BLaER1 (cell line): ENCODE measurements at regions not wholly inside any gene's neighbourhood (a gene's known extent, or its start where the extent isn't known, plus 50 kb on each side); places are given as distances from the start of the nearest gene placed in this dataset.

Experiments used
- H3K27ac ChIP-seq: shearing (Covaris generic); formaldehyde crosslinking; 2 replicates; pipeline ENCODE4 v1.8.1; 2022
- H3K27me3 ChIP-seq: shearing (Covaris generic); formaldehyde crosslinking; 2 replicates; pipeline ENCODE4 v1.8.1; 2022
- H3K36me3 ChIP-seq: shearing (Covaris generic); formaldehyde crosslinking; 2 replicates; pipeline ENCODE4 v1.8.1; 2022
- H3K4me1 ChIP-seq: shearing (Covaris generic); formaldehyde crosslinking; 2 replicates; pipeline ENCODE4 v1.8.1; 2022
- H3K4me2 ChIP-seq: shearing (Covaris generic); formaldehyde crosslinking; 2 replicates; pipeline ENCODE4 v1.8.1; 2022
- H3K4me3 ChIP-seq: shearing (Covaris generic); formaldehyde crosslinking; 2 replicates; pipeline ENCODE4 v1.8.1; 2022
- H3K9ac ChIP-seq: shearing (Covaris generic); formaldehyde crosslinking; 2 replicates; pipeline ENCODE4 v1.8.1; 2022
- H3K9me3 ChIP-seq: shearing (Covaris generic); formaldehyde crosslinking; 2 replicates; pipeline ENCODE4 v1.8.1; 2022
- H4K20me1 ChIP-seq: shearing (Covaris generic); formaldehyde crosslinking; 2 replicates; pipeline ENCODE4 v1.8.1; 2022
- Cebpa-rat ChIP-seq: shearing (Covaris generic); IDR thresholded peaks from 2 replicates; pipeline ENCODE4 v1.8.1; 2022

DNA sequence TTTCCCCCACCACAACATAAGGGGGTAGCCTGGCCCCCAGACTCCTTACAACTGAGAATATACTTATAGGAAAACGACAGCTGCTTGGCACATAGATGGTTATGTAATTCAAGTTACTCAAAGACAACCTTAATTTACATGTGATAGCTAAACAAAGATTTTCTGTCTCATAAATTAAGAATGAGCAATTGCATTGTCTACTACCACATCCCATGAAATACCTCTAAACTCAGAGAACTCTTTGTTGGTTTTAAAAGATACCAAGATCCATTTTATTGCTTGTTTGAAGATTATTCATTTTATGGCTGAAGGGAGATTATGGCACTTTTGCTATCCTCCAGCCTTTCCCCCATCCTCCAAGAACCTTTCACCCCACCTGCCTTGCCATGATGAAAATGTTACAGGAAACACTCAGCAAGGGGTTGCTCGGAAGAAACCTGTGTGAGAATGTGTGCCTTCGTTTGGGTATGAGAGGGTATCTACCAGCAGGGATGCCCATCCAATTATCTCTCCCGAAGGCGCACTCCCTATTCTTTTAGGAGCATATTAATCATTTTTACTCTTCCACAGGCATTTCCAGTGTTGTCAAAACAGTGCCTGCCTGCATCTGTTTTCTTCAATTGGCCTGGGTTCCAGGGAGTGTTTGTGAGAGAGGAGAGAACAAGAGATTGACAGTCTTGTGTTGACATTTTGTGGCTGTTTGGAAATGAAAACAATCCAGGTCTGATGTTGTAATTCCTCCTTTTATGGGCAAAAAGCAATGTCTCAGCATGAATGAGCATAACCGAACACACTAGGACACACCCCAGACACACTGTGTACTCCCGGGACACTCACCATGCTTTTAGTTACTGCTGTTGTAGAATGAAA lies 208.0 kb upstream of the ANKRD55 start:
- H3K9me3 ChIP-seq: peaks cover 12% of the 10 kb centered on the region
- no peak for TF ChIP-seq Cebpa-rat
- H3K4me1 ChIP-seq: no peaks in the 10 kb centered on the region
- no peaks in the 10 kb centered on the region for H4K20me1 ChIP-seq
- H3K9ac ChIP-seq: no peak overlapping the region
- H3K4me3 ChIP-seq: no peak overlapping the region
- H3K36me3 ChIP-seq: no peaks in the 10 kb centered on the region
- H3K27ac ChIP-seq: no peak overlapping the region
- no peaks in the 10 kb centered on the region for H3K27me3 ChIP-seq
- H3K4me2 ChIP-seq: no peak overlapping the region

DNA sequence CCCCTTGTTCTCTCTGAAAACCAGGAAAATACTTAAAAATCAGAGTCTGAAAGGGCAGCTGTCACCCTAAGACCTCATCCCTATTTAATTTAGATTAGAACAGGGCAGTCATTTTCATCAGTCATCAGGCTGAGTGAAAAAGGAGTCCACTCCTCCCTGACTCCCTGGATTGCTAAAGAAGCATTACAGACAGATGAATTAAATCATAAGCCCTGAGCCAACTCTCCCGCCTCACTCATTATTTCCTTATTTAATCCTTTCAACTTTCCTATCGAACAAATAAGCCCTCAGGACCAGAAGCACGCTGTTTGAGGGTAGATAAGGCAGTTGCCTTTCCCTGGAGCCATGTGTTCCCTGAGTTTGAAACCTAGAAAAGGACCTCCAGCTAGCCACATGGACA lies 201.9 kb upstream of the ANKRD55 start:
- no peak overlapping the region for H3K4me2 ChIP-seq
- H3K27ac ChIP-seq: no peak overlapping the region
- no peaks in the 10 kb centered on the region for H3K27me3 ChIP-seq
- peaks cover 42% of the 10 kb centered on the region for H3K9me3 ChIP-seq
- no peak overlapping the region for H3K9ac ChIP-seq
- no peaks in the 10 kb centered on the region for H3K36me3 ChIP-seq
- H3K4me1 ChIP-seq: no peaks in the 10 kb centered on the region
- TF ChIP-seq Cebpa-rat: no peak
- H4K20me1 ChIP-seq: no peaks in the 10 kb centered on the region
- no peak overlapping the region for H3K4me3 ChIP-seq

DNA sequence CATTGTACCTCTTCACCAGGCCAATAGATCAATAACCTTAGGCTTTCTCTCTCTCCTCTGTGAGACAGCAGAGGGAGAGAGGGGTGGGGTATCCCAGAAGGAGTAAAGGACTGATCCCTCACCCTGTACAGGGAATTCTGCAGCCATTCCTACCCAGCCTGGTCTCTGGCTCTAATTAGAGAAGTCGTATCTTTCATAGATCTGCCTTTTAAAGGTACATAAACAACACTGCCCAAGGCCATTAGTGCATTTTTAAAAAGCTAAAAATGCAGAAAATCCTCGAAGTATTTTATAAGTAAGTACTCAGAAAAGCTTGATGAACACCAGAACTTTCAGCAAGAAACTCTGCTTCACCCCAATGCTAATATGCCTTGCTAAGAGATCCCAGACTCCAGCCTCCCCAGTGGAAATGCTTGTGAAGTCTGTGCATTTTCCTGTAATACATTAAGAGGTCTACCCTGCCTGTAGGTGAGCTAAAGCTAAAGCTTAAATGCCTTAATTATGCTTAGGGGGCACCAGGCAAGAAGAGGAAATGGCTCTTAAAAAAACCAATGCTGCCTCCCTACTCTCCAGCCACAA lies 200.0 kb upstream of the ANKRD55 start:
- Histone ChIP-seq H3K36me3 (no peaks in the 10 kb centered on the region), H3K9ac (no peak overlapping the region), H3K27me3 (no peaks in the 10 kb centered on the region), H3K4me1 (no peaks in the 10 kb centered on the region), H3K4me2 (no peak overlapping the region), H3K9me3 (peaks cover 54% of the 10 kb centered on the region), H4K20me1 (no peaks in the 10 kb centered on the region), H3K27ac (no peak overlapping the region), H3K4me3 (no peak overlapping the region)
- TF ChIP-seq Cebpa-rat: no peak

DNA sequence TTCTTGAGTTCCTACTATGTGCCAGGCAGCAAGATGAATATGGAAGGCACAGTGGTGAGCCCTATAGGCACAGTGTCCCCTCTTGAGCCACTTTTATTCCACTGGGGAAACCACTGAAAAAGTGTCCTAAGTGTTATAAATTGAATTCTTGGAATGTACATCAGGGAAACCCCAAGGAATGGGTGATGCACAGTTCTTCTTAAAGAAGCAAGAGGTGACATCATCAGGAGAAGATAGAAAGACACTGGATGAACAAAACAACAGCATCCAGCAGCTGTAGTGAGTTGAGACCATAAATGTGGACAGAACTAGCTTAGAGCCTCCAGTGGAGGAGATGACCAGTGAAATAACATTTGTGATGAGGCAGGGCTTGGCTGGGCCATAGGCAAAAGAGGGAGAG lies 199.2 kb upstream of the ANKRD55 start:
- Histone ChIP-seq H4K20me1 (no peaks in the 10 kb centered on the region), H3K4me2 (no peak overlapping the region), H3K27ac (no peak overlapping the region), H3K9me3 (peaks cover 55% of the 10 kb centered on the region), H3K9ac (no peak overlapping the region), H3K36me3 (no peaks in the 10 kb centered on the region), H3K4me1 (no peaks in the 10 kb centered on the region), H3K4me3 (no peak overlapping the region), H3K27me3 (no peaks in the 10 kb centered on the region)
- TF ChIP-seq Cebpa-rat: no peak

DNA sequence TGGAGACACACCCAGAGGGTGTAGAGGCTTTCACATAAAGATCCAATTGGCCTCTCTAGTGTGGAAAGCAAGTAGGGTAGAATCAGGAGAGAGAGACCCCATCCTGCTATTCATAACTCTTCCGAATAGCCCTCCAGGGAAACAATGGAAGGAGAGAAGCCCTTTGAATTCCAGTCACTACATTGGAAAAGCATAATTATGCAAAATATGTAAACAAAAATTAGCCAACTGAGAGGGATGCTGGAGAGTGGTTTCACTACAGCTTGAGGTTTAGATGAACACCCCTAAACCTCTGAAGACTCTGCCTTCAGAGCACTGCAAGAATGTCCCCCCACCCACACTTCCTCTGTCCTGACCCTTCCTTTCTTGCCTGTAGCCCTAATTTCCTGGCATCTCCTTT lies 197.3 kb upstream of the ANKRD55 start:
- Histone ChIP-seq H3K4me2 (no peak overlapping the region), H3K27ac (no peak overlapping the region), H3K36me3 (no peaks in the 10 kb centered on the region), H3K4me3 (no peak overlapping the region), H3K9ac (no peak overlapping the region), H3K4me1 (no peaks in the 10 kb centered on the region), H3K9me3 (peaks cover 62% of the 10 kb centered on the region), H3K27me3 (no peaks in the 10 kb centered on the region), H4K20me1 (no peaks in the 10 kb centered on the region)
- TF ChIP-seq Cebpa-rat: no peak

DNA sequence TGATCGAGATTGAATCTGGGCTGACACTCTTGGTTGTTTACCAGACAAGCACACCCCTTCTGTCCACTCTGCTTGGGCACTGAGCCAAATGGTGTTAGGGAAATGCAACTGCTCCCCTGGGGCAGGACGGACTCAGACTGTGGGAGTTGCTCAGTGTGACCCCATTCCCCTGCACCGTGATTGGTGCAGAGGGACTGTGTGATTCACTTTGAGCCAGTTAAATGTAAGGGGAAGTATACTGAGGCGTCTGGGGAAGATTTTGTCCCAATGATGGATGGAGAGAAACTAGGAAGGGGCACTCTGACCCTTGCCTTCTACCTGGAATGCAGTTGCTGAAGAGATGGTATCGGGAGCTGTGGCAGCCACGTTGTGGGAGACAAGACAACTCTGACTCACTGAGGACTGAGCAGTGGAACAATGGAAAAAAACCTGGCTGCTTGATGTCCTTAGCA lies 196.0 kb upstream of the ANKRD55 start:
- Histone ChIP-seq H3K36me3 (no peaks in the 10 kb centered on the region), H3K27me3 (no peaks in the 10 kb centered on the region), H3K27ac (no peak overlapping the region), H3K4me1 (no peaks in the 10 kb centered on the region), H3K9ac (no peak overlapping the region), H3K4me3 (no peak overlapping the region), H3K9me3 (peaks cover 61% of the 10 kb centered on the region), H3K4me2 (no peak overlapping the region), H4K20me1 (no peaks in the 10 kb centered on the region)
- no peak for TF ChIP-seq Cebpa-rat

DNA sequence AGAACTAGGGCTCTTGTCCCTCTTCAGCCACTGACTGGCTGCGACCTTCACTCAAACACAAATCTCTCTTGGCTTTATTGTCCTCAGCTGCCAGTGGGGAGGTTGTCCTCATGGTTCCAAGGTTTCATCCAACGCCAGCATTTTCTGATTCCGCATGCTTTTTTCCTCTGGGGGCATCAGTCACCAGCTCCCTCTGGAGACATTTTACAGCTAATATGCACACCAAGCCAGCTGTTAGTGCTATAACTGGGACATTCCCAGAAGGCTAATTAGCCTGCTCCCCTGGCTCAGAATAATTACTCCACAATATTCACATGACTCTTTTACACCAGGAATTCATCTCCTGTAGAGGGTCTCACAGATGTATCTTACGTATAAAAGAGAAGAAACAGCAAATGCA lies 193.6 kb upstream of the ANKRD55 start:
- Histone ChIP-seq H3K9ac (no peak overlapping the region), H3K36me3 (peaks cover 5% of the 10 kb centered on the region; the same call in 1 of the 2 replicates), H3K27me3 (no peaks in the 10 kb centered on the region), H3K9me3 (peaks cover 60% of the 10 kb centered on the region), H3K4me1 (no peaks in the 10 kb centered on the region), H4K20me1 (no peaks in the 10 kb centered on the region), H3K4me2 (no peak overlapping the region), H3K4me3 (no peak overlapping the region), H3K27ac (no peak overlapping the region)
- no peak for TF ChIP-seq Cebpa-rat

DNA sequence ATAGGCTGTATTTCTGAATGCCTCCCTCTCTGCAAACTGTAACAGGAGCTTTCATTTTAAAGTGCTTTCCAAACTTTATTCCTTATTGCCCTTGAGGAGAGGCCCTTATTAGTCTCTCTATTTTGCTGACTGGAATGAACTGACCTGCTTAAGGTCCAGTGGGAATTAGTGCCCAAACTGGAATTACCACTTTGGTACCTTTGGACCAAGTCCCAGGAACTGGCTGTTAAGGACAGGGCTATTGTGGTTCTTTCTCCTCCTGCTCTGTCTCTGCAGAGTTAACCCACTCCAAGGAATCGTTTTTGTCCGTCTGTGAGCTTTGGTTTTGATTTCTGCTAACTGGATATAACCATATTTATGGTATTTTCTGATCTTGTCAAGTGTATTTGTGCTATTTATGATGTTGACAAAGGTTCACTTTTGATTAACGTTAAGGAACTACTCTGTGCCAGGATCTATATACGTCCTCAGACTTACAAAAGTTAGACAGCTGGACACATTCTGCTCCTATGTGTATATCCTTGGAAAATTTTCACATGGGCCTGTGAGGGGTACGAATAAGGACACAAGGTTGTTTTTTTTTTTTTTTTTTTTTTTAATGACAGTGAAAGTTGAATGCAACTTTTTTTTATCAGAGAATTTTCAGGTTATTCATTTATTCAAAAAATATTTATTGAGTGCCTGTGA lies 189.1 kb upstream of the ANKRD55 start:
- Histone ChIP-seq H3K4me2 (no peak overlapping the region), H3K4me3 (no peak overlapping the region), H3K36me3 (peaks cover 5% of the 10 kb centered on the region; the same call in 1 of the 2 replicates), H3K4me1 (no peaks in the 10 kb centered on the region), H3K9ac (no peak overlapping the region), H4K20me1 (no peaks in the 10 kb centered on the region), H3K27ac (no peak overlapping the region), H3K27me3 (no peaks in the 10 kb centered on the region), H3K9me3 (peaks cover 79% of the 10 kb centered on the region)
- no peak for TF ChIP-seq Cebpa-rat

DNA sequence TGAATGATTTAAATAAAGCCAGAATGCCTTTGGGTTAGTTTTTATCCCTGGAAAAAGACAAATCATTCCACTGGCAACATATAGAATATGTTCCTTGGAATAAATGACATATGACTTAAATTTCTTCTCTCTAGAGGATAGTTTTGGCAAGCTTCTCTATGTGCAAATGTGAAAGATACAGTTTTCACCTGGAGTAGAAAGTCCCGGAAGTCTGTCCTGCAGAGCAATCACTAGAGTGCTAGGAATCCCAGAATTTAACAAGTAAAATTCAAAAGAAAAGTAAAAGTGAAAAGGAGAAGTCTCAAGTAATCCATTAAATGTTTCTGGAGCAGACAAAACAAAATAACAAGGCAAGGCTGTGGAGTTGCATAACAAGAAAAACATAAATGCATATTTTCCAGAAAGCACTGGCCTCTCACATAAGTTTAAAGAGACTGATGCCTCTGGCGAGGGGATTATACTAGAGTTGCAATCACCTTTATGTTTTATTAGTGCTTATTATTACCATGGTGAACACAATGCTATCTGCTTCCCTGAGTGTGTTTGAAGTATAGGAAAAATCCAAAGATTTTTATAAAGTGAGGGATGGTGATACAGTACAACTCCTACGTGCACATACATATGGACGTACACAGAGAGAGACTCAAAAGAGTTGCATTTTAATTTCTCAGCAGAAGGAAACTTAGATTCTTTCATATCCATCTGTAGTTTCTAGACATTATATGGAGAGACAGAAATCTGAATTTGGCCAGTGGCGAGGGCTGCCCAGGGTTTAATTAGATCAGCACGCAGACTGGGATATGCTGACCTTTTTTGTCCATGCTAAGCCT lies 188.3 kb upstream of the ANKRD55 start:
- no peak overlapping the region for H3K9ac ChIP-seq
- H3K4me3 ChIP-seq: no peak overlapping the region

More for the DNA sequence above, 188.3 kb upstream of the ANKRD55 start:
- Histone ChIP-seq H3K4me2 (no peak overlapping the region), H3K4me1 (no peaks in the 10 kb centered on the region), H4K20me1 (no peaks in the 10 kb centered on the region), H3K9me3 (peaks cover 71% of the 10 kb centered on the region), H3K27ac (no peak overlapping the region), H3K36me3 (peaks cover 5% of the 10 kb centered on the region; the same call in 1 of the 2 replicates), H3K27me3 (no peaks in the 10 kb centered on the region)
- TF ChIP-seq Cebpa-rat: no peak
